Superior temporal gyrus (tissue), 1 donor: ENCODE measurements at regions not wholly inside any gene's neighbourhood (a gene's known extent, or its start where the extent isn't known, plus 50 kb on each side); places are given as distances from the start of the nearest gene placed in this dataset.
"Not testable (repeated sequence)": the region's sequence is repeated elsewhere in the genome, so short reads cannot be mapped to it uniquely, and the experiment has no call there.

ENCODE experiments used
- DNase-seq: peaks from one replicate; pipeline ENCODE4 v3.0.0-alpha.2; 2016; ENCODE audit errors: extremely low spot score

DNA sequence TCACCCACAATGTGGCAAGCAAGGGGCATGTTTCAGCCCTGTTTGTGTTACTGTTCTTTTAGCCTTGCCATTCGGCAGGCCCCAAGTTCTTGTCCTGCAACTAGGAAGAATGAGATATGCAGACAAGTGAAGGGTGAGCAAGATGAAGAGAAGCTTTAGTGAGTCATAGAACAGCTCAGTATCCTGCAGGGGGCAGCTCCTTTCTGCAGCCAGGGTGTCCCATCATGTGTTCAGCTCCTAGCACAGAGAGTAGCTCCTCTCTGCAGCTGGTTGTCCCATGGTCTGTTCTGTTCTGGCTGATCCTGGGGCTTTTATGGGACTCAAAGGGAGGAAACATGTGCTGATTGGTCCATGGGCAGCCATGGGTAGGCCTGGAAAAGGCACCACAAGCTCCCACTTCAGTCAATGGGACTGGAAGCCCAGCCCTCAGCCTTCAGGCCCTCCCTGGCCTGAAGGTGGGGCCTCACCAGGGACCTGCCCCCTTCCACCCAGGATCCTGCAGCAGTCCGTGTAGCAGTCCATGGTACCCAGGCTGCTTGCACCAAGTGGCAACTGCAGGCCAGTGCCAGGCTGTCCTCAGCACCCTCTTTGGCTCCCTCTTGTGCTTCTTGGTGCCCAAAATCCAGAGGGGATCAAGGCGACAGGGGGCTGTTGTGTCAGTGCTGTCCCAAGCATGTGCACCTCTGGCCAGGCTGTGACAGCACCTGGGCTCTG, 326.4 kb downstream of the NR4A2 start:
- no peak for DNase-seq

DNA sequence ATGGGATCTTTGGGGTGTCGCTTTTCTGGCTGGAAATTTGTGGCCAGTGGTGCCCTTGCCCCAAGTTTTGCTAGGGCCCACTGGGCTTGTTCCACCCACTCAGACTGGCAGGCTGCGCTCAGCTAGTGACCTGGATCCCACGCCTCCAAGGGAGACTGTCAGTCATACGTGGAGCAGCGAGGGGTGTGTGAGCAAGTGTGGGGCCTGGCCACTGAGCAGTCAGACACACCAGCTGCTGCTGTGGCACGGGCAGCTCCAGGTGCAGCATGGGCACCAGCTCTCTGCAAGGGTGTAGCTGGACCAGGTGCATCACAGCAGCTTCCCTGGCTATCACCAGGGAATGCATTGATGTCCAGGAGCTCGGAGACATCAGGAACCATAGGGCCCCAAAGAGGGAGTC, 327.0 kb downstream of the NR4A2 start:
- DNase-seq, result no peak

DNA sequence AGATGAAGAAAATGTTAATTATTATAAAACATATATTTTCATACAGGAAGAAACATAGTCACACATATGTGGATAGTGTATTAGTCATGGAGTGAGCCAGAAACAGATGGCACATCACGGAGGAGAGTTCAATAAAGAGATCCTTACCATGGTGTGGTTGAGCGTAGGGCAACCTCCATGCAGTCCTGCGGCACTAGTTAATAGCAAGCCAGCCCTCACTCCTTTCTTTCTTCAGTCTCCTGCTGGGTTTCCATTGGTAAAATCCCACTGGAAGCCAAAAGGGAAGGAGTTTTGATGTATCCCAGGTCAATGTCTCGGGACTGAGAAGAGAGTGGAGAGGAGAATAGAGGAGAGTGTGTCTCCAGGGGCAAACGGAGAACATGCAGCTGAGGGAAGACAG, 328.1 kb downstream of the NR4A2 start:
- no peak for DNase-seq

DNA sequence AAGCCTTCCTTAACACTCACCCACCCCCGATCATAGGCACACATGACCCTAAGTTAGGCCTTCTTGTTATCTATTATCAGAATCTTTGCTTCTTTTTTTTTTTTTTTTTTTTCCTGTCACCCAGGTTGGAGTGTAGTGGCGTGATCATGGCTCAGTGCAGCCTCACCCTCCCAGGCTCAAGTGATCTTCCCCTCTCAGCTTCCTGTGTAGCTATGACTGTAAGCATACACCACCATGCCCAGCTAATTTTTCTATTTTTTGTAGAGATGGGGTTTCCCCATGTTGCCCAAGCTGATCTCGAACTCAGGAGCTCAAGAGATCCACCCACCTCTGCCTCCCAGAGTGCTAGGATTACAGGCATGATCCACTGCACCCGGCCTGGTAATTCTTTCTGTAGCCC, 328.7 kb downstream of the NR4A2 start:
- no peak for DNase-seq

DNA sequence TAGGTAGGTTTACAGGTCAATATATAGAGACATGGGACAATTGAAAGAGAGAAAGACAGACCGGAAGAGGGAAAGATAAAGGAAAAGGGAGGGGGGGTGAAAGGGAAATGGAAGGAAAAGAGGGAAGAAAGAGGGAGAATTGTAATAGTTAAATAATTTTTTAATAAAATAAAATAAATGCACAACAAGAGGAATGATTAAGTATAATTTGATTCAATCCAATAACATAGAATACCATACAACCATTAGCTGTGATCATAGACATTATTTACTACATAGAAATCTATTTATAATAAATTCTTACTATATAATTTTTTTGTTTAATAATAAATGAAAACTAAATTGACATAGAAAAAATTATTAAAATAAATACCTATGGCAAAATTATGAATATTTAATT, 330.7 kb downstream of the NR4A2 start:
- no peak for DNase-seq

DNA sequence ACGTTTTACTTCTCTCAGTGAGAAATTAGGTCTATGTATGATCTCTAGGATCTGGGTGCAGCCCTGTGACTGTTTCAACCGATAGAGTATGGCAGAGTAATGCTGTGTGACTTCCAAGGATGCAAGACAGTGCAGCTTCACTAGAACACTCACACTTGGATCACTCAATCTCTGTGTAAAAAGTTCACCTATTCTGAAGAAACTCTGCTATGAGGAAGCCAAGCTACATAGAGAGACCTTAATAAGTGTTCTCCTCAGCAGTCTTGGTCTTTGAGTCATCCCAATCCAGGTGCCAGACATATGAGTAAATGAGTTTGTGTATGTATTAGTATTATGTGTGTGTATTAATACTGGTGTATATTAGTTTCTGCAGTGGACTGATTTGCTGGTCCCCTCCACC, 335.0 kb downstream of the NR4A2 start:
- no peak for DNase-seq

DNA sequence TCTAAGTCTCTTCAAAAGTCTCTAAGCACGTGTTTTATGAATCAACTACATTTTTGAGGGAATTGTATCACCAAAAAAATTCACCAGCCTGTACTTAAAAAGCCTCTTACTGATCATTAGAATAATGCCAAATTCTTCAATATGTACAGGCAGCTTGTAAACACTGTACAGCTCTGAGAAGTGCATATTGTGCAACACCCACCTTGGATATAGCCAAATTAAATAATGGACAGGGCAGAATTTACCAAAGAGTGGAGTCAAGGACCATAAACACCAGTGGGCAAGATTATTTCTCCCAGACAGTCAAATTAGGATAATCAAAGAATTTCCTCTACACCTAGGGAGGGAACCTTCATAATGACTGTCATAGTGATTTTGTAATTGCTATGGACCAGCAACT, 338.2 kb downstream of the NR4A2 start:
- DNase-seq, result no peak

DNA sequence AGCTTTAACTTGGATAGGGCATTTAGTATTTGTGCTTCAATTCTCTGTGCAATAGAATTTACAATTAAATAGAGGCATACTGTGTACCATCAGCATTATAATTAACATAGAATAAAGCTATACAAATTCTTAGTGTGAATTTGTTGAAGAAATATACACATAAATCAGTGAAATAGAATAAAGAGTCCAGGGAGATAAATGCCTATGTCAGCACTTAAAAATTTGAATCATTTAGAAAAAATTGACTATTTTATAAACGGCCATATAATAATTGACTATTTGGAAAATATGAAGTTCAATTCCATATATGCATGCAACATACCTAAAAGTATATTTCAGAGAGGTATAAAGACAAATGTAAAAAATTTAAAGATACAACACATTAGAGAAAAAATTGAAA, 348.7 kb downstream of the NR4A2 start:
- no peak for DNase-seq

DNA sequence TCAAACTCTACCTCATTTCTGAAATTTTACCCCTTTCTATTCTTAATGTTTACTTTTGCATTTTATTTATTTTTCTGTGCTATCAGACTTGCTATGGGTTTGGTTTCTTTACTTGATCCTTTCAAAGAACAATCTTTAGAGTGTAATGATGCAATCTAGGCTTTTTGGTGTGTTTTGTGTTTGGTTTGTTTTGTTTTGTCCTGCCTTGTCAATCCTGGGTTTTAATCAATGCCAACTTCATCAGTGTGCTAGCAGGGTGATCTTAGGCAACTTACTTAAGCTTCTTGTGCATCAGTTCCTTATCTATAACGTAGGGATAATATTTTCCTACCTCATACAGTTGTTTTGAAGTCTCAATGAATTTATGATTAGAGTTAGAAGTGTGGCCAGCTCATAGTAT, 350.4 kb downstream of the NR4A2 start:
- no peak for DNase-seq

DNA sequence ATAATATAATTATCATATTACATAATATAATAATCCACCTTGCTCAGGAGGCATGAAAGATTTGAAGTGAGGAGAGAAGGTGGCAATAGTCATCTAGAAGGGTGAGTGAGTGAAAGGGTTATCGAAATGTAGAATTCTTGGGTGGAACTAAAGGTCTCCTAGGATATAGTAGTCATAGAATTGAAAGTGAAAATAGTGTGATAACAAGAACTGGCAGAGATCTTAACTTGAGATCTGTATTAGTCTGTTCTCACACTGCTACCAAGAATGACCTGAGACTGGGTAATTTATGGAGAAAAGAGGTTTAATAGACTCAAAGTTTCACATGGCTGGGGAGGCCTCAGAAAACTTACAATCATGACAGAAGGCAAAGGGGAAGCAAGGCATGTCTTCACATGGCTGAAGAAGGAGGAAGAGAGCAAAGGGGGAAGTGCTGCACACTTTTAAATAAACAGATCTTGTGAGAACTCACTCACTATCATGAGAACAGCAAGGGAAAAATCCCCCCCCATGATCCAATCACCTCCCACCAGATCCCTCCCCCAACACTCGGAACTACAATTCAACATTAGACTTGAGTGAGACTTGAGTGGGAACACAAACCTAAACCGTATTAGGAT, 351.5 kb downstream of the NR4A2 start:
- DNase-seq, result no peak

DNA sequence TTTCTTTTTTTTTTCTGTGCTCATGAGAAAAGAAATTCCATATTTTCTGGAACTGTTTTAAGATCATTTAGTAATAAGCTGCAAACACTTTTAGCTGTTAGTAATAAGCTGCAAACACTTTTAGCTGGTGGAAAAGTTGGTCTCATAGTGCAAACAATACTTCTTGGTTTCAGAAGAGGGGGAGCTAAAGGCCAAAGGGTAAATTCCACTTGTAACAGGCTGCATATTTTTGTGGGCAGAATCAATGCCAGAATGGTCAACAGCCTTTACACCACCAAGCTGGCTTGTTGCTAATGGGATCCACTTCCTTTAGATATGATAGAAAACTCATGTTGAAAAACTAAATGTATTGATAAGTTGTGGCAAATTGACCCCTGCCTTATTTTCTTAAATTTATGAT, 356.8 kb downstream of the NR4A2 start:
- DNase-seq, result no peak

DNA sequence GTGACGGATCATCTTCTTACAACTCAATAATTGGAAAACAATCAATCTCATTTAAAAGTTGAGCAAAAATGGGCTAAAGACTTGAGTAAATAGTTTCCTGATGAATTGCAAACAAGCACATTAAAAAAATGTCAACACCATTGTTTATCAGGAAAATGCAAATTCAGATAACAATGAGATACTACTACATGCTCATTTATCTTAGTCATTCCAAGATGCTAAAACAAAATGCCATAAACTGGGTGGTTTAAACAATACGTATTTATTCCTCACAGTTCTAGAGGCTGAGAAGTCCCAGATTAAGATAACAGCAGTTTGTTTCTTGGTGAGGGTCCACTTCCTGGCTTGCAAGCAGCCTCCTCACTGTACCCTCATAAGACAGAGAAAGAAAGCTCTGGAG, 359.6 kb downstream of the NR4A2 start:
- no peak for DNase-seq

DNA sequence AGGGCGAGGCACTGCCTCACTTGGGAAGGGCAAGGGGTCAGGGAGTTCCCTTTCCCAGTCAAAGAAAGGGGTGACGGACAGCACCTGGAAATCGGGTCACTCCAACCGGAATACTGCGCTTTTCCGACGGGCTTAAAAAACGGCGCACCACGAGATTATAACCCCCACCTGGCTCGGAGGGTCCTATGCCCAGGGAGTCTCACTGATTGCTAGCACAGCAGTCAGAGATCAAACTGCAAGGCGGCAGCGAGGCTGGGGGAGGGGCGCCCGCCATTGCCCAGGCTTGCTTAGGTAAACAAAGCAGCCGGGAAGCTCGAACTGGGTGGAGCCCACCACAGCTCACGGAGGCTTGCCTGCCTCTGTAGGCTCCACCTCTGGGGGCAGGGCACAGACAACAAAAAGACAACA, 366.5 kb downstream of the NR4A2 start:
- not testable (repeated sequence) for DNase-seq

DNA sequence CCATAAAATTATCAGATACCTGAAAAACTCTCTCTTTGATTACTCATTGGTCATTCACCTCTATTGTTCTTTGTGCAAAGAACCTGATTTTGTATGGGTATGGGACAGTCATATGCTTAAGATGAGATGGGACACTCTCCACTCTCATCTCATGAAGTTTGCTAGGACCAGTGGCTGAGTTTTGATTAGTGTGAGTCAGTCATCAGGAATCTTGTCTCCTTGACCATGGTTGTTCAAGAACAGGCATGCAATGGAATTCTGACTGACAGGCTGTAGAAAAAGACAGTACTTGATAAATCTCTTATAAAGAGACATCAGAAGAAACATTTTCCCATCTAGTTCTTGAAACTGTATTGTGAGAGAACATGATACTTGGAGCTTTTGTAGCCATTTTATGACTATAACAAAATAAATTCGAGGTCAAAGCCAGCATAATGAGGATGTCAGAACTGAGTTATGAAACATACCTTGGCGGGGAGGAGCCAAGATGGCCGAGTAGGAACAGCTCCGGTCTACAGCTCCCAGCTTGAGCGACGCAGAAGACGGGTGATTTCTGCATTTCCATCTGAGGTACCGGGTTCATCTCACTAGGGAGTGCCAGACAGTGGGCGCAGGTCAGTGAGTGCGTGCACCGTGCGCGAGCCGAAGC, 367.0 kb downstream of the NR4A2 start:
- DNase-seq, result no peak

DNA sequence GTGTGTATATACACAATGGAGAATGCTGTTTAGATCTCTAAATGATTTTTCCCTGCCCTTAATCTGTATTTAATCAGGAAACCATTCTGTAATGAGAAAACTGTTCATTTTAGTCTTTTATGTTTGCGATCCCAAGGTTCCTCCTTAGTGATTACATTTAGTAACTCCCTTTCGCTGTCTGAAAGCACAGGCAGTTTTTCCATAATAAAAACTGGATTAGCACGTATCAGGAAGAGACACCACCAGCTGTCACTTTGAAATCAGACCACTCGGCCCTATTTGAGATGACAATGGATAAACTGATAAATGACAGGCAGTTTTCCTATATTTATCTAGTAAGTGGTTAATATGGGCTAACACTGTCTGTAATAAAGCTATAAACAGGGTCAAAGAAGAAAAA, 370.9 kb downstream of the NR4A2 start:
- no peak for DNase-seq

DNA sequence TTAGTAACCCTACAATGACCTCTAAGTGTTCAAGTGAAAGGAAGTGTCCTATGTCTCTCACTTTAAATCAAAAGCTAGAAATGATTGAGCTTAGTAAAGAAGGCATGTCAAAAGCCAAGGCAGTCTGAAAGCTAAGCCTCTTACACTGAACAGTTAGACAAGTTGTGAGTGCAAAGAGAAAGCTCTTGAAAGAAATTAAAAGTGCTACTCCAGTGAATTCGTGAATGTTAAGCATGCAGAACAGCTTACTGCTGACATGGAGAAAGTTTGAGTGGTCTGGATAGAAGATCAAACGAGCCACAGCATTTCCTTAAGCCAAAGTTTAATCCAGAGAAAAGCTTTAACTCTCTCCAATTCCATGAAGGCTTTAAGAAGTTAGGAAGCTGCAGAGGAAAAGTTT, 373.7 kb downstream of the NR4A2 start:
- DNase-seq, result no peak

DNA sequence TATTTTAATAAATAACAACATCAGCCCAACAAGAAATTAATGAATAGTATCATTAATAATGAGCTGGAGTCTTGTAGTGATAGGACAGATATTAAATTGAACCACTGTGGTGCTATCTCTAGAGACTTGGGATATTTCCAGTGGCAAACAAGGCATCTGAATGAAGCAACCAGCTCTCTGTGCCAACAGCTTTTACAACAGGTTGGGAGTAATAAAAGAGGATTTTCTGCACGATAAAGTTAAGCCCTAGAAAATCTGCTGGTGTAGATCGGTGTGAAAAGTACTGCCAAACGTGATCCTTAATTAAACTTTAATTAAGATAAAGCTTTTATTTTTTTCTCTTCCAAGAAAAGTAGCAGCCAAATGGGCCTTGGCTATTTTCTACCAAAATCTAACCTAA, 385.5 kb downstream of the NR4A2 start:
- DNase-seq, result no peak

DNA sequence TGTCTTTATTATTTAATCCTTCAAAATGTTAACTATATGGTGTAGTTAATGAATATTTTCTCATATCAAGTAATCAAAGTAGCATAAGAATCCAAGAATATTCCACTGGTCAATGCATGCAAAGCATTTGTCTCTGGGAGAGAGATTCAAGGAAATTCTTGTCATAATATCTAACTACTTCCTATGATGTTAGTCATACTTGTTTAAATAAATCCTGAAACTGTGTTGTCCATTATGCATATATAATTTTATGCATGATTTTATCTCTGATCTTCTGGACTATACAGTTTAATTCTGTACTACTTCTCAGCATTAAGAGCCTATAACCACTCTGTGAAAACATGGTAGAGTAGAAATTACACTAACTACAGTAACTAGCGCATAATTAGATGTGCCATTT, 388.3 kb downstream of the NR4A2 start:
- no peak for DNase-seq

DNA sequence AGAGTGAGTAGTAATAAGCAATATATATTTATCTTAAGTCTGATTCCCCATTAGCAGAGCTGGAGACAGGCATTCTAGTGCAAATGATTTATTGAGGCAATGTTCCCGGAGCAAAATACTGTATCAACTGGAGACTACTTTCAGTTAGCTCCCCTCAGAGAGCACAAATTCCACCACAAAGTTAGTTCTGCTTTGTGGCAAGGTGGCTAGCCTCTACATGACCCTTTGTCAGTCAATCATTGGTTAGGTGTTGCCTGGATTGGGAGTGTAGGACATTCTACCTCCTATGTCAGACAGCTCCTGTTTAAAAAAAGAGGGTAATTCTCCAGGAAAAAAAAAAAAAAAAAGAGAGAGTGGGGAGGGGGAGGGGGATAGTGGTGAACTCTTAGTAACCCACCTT, 402.2 kb downstream of the NR4A2 start:
- no peak for DNase-seq

DNA sequence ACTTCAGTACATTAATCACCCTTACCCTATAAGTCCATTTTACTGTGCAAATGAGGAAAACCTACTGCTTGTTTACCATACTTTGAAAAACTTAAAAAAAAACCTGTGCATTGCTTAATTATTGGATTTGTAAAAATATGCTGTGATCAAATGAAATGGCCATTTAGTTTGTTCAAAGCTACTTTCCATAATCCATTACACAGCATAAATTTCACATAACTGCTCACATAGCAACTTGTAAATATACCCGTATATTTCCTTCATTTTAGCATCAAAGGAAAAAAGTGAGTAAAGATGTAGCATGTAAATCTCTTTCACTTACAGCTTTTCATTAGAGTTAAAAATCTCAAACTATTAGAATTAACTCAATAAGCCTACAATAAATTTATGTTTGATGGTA, 415.1 kb downstream of the NR4A2 start:
- DNase-seq, result no peak

DNA sequence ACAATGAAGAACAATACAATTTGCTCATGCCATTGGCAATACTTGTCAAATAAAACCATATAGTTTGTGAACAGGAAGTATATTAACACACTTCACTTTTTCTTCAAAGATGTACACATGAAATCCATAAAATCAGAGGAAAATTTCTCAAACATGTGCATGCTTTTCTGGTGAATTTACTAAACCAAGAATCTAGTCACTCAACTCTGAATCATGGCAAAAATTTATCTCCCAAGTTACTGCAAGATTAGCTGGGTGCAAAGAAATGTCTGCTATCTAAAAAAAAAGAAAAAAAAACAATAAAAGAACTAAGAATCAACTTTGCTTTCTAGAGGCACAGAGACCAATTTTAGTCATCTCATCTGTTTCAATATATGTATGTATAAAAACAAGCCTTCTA, 419.2 kb downstream of the NR4A2 start:
- DNase-seq, result no peak

DNA sequence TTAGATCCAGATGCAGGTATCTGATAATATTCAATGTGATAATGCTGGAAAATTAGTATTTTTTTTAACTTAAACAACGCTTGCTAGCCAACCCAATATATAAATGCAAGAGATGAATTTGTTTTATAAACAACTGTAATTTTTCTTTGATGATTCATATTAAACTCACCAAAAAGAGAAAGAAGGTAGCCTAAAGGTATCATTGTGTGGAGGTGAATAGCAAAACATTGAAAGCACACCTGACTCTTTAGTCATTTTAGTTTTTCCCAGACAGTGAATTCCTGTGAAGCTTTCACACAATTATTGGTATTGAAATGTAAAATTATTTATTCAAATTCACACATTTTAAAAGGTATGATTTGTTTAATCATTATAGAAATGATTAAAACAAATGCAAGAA, 424.0 kb downstream of the NR4A2 start:
- DNase-seq, result no peak

DNA sequence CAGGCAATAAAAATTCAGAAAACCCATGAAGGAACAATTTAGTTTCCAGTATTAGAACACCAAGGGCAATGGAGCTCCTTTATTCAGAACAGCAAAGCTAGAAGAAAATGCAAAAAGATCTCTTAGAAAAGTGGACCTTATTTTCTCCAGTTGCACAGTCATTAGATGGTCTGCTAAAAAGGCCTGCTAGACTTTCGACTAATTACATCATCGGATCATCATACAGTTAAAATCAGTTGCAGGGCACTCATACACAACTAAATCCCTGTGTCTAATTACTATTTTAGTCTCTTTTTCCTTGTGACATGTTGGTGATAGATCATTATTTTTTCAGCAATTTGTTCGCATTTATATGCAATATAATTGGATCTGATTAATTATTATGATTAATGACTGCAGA, 425.3 kb downstream of the NR4A2 start:
- no peak for DNase-seq

DNA sequence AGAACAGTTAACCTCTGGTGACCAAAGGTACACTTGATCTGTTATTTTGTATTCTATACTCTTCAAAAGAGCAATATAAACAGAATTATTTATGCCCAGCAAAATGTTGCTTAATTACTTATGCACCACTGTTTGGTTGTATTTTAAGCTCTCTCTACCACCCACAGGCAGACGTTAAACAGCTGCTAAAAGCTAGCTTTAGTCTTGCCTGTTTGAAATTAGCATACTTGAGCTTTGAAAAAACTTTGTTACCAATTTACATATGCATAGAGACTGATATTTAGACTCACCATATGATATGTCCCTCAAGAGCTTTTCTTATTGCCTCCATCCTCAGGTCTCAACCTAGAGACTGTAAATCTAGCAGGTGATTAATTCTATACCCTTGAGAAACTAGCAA, 426.9 kb downstream of the NR4A2 start:
- no peak for DNase-seq
